ENCODE measurements at regions not wholly inside any gene's neighbourhood (a gene's known extent, or its start where the extent isn't known, plus 50 kb on each side); places are given as distances from the start of the nearest gene placed in this dataset.

DNA sequence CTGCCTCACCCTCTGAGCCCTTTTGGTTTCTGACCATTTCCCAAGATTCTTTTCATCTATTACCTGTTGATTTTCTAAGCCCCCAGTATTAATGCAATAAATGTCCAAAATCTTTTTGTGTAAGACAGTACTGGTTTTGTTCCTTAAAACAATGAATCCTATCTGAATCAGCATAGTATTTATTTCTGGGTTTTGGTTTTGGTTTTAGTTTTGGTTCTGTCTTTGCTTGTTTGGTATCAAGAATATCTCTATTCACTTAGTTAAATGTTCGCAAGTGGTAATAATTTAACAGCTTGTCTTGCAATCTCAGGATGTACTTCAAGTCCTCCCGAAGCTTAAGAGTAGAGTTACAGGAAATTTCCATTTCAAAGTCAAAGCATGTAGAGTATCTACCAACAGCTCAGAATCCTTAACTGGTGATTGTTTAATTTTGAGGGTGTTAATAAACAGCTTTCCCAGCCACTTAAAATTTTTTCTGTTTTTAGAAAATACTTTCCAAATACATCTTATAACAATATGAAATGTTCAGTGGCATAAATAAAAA lies 67.7 kb upstream of the NEDD4L start:
- TF ChIP-seq, protein P1, sequence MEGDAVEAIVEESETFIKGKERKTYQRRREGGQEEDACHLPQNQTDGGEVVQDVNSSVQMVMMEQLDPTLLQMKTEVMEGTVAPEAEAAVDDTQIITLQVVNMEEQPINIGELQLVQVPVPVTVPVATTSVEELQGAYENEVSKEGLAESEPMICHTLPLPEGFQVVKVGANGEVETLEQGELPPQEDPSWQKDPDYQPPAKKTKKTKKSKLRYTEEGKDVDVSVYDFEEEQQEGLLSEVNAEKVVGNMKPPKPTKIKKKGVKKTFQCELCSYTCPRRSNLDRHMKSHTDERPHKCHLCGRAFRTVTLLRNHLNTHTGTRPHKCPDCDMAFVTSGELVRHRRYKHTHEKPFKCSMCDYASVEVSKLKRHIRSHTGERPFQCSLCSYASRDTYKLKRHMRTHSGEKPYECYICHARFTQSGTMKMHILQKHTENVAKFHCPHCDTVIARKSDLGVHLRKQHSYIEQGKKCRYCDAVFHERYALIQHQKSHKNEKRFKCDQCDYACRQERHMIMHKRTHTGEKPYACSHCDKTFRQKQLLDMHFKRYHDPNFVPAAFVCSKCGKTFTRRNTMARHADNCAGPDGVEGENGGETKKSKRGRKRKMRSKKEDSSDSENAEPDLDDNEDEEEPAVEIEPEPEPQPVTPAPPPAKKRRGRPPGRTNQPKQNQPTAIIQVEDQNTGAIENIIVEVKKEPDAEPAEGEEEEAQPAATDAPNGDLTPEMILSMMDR (conservative IDR thresholded peaks at IDR 0.05; ENCODE audit: low read depth, low read length): no peak
- TF ChIP-seq EZH2 (IDR thresholded peaks at IDR 0.05; ENCODE audit: borderline replicate concordance, low read depth, low read length, poor library complexity, severe bottlenecking): no peak

Measured in A673 (cell line).